Stimulated activated CD8-positive, alpha-beta memory T cell treated with anti-CD3 and anti-CD28 coated beads, Interleukin-15, amount 100 ng/mL, for 1 hour (primary cell): ENCODE measurements at regions not wholly inside any gene's neighbourhood (a gene's known extent, or its start where the extent isn't known, plus 50 kb on each side); places are given as distances from the start of the nearest gene placed in this dataset.

Experiments
- DNase-seq: peaks from one replicate; pipeline ENCODE4 v3.0.0-alpha.2; 2020; ENCODE audit warnings: low read depth

DNA sequence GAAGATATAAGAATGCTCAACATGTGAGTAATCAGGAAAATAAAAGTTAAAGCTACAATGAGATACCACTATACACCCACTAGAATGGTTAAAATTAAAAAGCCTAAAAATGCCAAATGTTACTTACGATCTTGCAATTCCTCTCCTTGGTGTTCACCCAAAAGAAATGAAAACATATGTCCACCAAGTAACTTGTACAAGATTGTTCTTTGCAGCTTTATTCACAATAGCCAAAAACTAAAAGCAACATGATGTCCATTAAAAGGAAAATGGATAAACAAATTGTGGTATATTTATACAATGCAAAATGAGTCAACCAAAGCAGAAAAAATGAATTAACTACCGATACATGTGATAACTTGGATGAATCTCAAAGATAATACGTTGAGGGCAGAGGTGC, 301.6 kb upstream of the THBS1 start:
- DNase-seq, result no peak

DNA sequence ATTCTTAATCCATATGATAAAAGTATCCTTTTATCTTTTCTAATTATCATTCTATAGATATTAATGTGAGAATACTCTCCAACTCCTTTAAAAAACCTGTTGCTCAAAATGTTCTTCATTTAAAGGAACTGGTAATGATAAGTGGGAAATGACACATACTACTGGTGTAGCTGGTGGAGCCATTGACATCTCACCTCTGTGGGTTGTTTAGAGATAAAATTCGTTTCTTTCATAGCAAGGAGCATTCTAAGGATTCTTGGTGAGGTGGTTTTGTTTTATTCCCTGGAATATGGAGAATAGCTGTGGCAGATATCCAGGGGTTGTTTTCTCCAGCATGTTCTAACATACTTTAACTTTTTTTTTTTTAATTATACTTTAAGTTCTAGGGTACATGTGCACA, 299.8 kb upstream of the THBS1 start:
- DNase-seq, result no peak

DNA sequence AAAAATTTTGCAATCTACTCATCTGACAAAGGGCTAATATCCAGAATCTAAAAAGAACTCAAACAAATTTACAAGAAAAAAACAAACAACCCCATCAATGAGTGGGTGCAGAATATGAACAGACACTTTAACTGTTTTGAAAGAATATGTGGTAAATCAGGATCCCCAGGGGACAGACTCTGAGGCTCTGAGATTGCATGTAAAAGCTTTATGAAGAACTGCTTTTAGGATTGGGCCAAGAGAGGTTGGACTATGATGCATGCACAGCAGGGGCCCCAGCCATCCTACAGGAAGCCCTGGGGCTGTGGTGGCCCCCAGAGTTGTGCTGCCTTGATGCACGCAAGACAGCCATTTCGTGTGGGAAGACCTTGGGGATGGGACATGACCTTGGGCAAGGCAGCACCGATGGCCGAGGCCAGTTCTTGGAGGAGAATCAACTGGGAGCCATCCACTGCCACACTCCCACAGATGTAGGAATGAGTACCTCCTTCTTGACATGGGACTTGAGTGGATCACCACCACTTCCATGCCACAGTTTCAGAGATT, 298.1 kb upstream of the THBS1 start:
- DNase-seq, result no peak

- no peak for DNase-seq
These were observed 297.3 kb upstream of the THBS1 start for GRCh38 chr15:39283531-39283930.

DNA sequence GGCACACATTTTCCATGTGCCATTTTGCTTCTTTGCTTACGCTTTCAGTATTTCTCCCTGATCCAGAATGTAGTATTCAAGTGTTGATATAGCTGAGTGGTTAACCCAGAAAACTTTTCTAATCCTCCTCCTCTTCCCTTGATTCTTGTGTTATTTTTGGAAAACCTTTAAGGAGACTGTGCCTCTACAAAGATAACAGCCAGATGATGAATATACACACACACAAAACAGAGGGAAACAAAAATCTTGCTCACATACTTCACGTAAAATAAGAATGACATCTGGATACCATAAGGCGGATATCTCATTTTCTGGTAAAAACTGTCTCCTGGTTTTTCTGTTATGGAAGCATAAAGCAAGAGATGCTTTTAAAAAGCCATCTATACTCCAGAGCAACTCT, 295.8 kb upstream of the THBS1 start:
- DNase-seq, result no peak

- no peak for DNase-seq
These were observed 295.2 kb upstream of the THBS1 start for GRCh38 chr15:39285663-39286062.

DNA sequence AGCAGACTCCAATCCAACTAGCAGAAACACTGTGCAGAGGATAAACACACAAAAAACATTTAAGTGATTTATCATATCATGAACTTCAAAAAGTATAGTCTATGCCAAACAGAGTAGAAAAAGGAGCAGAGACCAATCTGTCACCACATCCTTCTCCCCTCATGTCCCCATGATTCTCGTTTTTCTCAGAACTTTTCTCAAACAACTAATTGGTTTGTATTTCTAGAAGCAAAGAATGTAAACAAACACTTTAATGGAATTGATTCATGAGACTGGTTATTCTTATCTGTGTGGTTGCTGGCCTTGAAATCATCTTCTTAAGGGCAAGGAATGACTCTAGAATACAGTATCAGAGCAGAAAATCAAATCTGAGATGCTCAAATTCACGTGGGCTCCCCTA, 294.2 kb upstream of the THBS1 start:
- no peak for DNase-seq

DNA sequence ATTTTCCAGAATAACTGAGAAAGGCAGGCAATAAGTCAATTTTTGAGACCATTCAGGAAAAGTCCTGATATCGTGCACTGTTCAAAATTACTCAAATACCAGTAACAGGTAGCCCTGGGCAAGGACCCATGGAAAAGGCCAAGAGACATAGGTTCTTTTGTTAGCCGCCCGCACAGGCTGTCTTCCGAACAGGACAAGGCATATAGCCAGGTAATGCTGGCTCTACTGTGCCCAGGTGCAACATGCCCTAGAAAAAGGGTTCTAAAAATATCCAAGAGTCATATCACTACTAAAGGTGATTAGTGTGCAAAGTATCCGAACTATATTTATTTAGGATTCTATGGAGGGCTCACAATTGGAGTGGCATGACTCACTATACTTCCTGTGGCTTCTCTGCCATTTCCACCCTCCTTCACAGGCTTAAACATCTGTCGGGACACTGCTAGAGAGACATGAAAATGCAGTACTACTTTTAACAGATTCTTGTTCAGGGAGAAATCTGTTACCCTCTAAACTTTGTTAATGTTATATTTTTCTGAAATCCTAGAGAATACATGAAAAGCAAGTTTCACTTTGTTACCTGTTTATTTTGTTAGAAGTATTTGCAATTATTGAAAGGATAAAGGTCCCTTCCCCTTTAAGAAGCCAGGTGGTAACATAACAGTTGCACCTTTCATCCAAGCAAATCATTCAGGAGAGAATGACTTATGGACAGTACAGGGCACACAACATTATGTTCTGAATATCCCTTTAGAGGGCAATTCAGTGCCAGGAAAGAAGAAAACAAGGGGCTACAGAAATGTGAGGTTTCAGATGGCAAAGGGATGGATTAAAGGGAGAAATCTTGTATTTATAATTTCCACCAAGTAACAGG, 293.3 kb upstream of the THBS1 start:
- no peak for DNase-seq

GRCh38 chr15:39290711-39291435, 290.0 kb upstream of the THBS1 start:
- DNase-seq, result no peak

- no peak for DNase-seq
These were observed 289.2 kb upstream of the THBS1 start for GRCh38 chr15:39291690-39292089.

DNA sequence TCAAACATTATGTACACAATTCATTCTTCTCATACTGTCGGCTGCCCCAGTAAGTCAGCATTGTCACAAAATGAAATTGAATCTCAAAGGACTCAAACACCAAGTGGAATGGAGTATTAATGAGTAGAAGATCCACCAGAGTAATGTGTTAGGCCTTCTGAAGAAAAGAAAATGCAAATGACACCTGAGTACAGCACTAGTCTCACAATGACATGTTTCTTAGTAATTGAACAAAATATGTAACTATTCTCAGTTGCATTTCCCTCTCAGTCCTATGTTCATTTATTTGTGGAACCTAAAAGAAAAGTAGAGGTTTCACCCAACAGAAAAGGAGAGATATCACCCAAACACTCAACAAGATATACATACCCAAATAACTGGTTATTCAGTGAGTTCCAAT, 283.9 kb upstream of the THBS1 start:
- no peak for DNase-seq

DNA sequence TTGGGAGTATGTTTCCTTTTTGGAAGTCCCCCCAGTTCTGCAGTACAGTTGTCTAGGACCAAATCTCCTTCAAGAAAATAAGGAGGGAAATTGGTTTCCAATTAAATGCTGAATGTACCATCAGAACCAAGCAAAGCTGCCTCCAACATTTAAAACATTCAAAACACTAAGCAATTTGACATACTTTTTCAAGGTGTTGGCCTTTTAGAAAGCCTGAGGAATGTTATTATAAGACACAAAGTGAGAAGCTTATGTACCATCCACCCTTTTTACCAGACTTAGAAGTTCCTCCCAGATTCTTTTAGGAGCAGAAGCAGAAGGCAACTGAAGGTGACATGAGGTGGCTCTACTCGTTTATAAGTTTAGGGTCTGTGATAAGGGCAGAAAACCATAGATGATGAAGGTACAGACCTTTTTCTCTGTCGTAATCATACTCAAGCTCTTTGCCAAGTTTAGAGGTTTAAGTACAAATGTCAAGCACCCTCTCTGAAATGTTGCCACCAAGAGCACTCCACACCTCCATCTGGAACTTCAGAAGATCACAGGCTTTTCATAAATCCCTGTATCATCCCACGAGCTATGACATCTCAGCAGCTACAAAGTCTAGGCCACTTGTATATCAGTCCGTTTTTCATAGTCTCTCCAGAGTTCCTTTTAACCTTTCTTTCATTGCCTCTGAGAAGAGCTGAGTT, 282.5 kb upstream of the THBS1 start:
- no peak for DNase-seq

DNA sequence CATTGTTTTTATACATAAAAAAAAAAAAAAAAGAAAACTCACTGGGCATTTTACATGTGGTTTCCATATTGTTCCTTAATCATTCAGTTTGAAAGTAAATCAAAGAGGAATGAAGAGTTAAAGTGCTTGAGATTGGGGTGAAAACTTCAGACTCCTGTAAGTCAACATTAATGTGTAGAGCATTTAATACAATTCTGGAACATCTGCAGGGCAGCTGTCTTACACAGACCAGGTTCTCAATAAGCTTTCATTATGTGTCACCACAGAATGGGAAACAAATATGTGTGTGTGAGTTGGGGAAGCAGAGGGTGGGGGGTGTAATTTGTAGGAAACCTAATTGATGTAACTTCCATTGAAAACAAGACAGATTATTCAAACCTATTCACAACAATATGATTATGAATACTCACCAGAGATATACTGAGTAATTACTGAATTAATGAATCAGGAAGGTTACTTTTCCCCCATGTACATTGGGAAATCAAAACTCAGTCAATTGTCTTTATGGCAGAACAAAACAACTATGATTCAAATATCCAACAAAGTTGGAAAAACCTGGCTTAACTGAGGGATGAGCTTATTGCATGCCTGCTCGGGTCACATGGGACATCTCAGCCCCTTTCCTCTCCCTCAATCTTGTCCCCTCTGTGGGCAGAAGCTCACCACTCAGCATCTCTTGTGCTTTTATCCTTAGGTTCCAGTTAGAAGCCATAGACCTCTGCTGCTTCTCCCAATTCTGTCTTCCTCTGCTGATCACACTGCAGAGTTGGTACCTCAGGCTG, 281.2 kb upstream of the THBS1 start:
- DNase-seq, result no peak

DNA sequence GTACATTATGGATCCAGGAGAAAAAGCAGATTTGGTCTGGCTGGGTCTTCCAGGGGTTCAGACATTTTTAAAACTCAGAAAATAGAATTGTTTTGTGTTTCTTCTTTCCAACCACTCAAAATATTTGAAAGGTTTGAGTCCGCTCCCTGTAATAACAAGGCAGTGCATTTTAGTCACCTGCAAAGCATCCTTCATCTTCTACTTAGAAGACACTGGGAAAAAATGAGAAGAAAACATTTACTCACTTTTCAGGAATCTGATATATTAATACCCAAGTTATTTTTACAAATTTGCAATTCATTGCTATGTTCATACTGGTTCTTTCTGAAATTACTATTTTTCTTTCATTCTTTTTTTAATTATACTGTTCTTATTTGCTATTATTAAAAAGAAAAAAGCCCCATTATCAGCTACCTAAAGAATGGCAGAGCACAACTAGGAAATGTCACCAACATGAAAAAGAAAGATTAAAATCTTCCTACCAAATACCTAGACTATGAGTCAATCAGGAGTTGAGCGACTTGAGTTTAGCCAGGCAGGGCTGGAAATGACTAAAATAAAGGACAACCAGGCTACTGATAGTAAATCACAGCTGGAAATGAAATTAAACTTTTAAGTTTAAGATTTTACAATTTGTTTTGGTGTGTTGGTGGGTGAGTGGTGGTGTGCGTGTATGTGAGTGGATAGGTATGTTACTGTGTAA, 280.3 kb upstream of the THBS1 start:
- no peak for DNase-seq

- no peak for DNase-seq
These were observed 279.3 kb upstream of the THBS1 start for GRCh38 chr15:39301589-39301999.

GRCh38 chr15:39302936-39303335, 277.9 kb upstream of the THBS1 start:
- DNase-seq, result no peak

GRCh38 chr15:39304201-39304841, 276.6 kb upstream of the THBS1 start:
- no peak for DNase-seq

DNA sequence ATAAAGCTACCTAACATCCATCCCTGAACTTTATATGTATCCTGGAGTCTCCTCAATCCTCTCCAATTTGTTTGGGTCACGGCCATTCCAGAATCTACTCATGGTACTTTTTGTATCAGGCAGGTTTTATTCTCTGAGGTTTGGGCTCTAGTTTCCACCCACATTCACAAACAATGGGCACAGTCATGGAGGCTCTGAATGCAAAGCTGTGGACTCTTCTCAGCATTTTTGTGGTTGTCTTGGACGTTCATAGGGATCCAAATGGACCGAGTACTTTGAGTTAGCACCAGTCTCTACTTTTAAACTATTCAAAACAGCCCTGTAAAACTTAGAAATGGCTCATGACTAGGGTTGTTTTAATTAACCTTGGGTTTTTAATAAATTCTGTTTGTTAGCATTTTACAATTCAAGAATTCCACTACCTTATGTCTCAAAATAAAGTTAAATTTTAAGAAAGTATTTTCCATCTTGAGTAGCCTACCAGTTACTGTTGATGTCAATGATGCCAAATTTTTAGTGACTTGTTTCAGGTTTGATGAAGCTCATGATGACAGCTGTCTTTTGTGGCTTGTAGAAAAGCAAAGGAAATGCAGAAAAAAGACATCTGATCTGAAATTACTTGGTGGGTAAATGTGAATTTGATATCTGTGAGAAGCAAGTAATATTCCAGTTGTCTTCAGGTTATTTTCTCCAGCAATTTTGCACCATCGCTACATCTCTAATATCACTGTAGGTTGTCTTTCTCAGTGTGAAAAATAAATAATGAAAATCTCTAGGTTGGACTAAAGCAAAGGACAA, 275.7 kb upstream of the THBS1 start:
- DNase-seq, result no peak

GRCh38 chr15:39310633-39311032, 270.2 kb upstream of the THBS1 start:
- DNase-seq, result no peak

DNA sequence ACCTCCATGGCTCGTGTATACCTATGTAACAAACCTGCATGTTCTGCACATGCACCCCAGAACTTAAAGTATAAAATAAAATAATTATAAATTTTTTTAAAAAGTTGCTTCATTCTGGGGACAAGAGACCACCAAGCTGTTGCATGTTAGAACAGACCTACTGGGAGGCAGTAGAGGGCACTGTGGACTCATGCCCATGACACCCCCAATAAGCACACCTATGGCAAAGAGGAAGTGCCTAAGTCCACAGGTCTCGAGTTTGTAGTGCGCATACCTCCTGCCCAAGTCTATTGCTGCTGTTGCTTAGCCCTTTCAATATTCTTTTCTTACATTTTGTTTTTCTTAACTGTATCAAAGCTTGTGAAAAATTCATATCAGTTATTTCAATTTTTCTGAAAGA, 267.9 kb upstream of the THBS1 start:
- no peak for DNase-seq
